Ovary (tissue), 3 donors: ENCODE measurements at regions not wholly inside any gene's neighbourhood (a gene's known extent, or its start where the extent isn't known, plus 50 kb on each side); places are given as distances from the start of the nearest gene placed in this dataset.

Experiments
- CTCF ChIP-seq, 3 donors: fragments of 450-650 bp in 2 of 3; fragments of 200-600 bp in 1 of 3; IDR thresholded peaks; one replicate each; pipeline versions ENCODE4 v1.5.1 to v1.8.0; 2016 to 2022; ENCODE audit warnings: antibody characterized with exemption in 3 of 3, mild to moderate bottlenecking in 1 of 3
- POLR2A ChIP-seq: fragments of 450-650 bp; IDR thresholded peaks from one replicate; pipeline ENCODE4 v1.6.1; 2017; ENCODE audit warnings: antibody characterized with exemption, mild to moderate bottlenecking, moderate library complexity
- donor health status: DM: no; HTN: no; CAD: no.

GRCh38 chr2:217641960-217642359 lies 360.8 kb downstream of the TNS1 start:
- no peak for TF ChIP-seq POLR2A
- no peak for TF ChIP-seq CTCF (IDR thresholded peaks at IDR 0.05)
